ENCODE measurements at regions not wholly inside any gene's neighbourhood (a gene's known extent, or its start where the extent isn't known, plus 50 kb on each side); places are given as distances from the start of the nearest gene placed in this dataset.

- no peak for DNase-seq
- in situ Hi-C loops (cut with MboI; ENCODE audit: low pct_unique_long_range_greater_than_20kb, low sequenced_read_pairs), result no loop called here
These were observed 54.3 kb upstream of the CAMK2D start for GRCh38 chr4:113815826-113816225.

- DNase-seq, result no peak
- in situ Hi-C loops (cut with MboI; ENCODE audit: low pct_unique_long_range_greater_than_20kb, low sequenced_read_pairs), result no loop called here
These were observed 49.8 kb upstream of the CAMK2D start for GRCh38 chr4:113811359-113811758.

Measured in KBM-7 (cell line).